CD4-positive, alpha-beta T cell treated with Interleukin-12 subunit alpha and Interleukin-12 subunit beta, for 1 hour (primary cell): ENCODE measurements at regions not wholly inside any gene's neighbourhood (a gene's known extent, or its start where the extent isn't known, plus 50 kb on each side); places are given as distances from the start of the nearest gene placed in this dataset.
A peak's percentile ranks its signal among the peaks of the same experiment; 100 is the strongest.
"Not testable (repeated sequence)": the region's sequence is repeated elsewhere in the genome, so short reads cannot be mapped to it uniquely, and the experiment has no call there.

Experiments
- DNase-seq: peaks from one replicate; pipeline ENCODE4 v3.0.0-alpha.2; 2020

GRCh38 chr1:234915924-234916675 is 212.5 kb downstream of the TOMM20 start:
- DNase-seq = no peak

DNA sequence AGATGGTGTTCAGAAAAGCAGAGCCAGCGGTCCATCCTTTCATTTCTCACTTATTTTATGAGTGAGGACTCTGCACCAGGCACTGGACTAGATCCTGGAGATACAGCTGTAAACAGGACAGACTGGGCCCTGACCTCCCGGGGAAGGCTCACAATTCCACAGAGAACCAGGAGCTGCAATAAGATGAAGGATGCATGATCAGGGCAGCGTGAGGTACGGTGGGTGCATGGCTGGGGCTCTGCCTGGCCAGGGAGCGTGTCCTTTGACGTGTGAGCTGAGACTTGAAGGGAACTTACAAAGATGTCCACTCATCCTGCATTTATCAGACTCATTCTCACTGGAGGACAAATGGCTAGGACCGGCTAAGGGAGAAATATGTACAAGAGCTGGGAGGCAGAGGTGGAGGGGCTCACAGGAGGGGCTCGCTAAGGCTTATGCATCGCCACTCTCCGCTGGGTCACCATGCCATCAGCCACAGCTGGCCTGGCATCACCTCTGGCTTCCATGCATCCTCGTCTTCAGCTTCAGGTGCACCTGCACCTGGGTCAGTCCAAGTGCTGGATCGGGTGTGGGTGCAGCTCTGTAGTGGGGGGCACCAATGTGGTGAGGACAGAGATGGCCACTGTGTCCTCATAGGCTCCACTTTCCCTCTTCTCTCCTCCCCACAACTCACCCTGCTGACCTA is 213.9 kb downstream of the TOMM20 start:
- DNase-seq = no peak

DNA sequence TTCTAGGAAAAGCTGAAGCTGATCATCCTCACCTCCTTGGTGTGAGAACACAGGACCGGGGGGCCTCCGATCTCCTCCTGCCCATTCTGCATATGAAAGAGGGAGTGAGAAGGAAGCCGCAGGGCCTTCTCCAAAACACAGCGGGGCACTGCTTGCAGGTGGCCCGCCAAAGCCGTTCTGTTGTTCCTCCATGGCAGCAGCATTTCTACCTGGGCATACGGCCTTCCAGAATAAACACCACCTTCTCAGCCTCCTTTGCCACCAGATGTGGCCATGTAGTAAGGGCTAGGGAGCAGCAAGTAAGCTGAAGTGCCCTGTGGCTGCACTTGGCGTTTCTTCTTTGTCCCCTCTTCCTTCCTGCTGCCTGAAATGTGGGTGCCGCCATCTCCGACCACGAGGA is 214.9 kb downstream of the TOMM20 start:
- DNase-seq = no peak

DNA sequence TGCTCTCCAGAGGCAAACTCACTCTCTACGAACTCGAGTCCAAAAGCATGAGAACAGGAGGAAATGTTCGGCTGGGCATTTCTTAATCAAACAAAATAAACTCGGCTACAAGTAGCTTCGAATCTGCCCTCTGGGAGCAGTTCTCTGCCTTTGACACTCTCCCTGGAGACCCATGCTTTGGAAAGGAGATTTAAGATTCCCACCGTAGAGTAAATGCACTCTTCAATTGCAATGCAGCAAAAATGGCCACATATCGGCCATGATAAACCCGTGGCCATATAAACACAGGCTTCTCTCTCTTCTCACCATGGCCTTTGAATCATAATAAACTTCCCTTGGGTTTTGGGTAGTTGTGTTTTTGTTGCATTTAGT is 215.4 kb downstream of the TOMM20 start:
- DNase-seq = no peak

DNA sequence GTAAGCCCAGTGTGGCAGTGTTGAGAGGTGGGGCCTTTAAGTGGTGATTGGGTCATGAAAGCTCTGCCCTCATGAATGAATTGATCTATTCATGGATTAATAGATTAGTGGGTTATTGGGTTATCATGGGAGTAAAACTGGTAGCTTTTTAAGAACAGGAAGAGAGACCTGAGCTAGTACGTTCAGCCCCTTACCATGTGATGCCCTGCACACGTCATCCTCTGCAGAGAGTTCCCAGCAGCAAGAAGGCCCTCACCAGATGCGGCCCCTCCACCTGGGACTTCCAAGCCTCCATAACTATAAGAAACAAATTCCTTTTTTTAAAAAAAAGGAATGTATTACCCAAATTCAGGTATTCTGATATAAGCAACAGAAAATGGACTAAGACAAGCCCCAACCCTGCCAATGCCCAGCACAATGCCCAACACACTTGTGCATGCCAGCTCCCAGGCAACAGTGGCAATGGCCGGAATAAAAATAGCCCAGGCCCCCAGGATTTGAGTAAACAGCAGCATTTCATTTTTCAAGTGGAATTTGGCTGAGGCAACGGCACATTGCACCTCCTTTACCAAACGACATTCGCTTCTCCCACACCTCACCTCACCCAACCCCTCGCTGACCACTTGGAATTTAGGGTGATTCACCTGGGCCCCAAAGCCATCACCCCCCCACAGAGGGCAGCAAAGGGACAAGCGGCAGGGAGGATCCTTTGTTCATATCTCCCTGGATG is 215.9 kb downstream of the TOMM20 start:
- DNase-seq = peak; percentile 8

DNA sequence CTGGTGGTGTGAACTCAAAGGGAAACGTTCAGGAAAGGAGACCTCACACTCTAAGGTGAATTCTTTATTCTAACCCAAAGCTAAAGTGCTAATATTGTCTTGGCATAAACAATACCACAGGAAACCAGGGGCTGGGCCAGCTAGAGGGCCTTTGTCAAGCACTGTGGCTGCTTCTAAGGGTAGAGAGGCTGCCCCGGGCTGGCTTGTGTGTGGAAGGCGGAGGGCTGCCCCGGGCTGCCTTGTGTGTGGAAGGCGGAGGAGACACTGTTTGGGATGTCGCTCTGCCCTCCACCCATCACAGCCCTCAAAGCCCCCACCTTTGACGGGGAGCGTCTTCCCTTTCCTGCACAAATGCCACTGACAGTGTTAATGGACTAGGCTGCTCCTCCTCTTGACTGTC is 216.8 kb downstream of the TOMM20 start:
- peak; percentile 60 for DNase-seq

GRCh38 chr1:234911136-234911535 is 217.5 kb downstream of the TOMM20 start:
- not testable (repeated sequence) for DNase-seq

GRCh38 chr1:234909851-234910250 is 218.8 kb downstream of the TOMM20 start:
- DNase-seq = no peak

- DNase-seq = no peak
These were observed 219.3 kb downstream of the TOMM20 start for GRCh38 chr1:234909307-234909810.

DNA sequence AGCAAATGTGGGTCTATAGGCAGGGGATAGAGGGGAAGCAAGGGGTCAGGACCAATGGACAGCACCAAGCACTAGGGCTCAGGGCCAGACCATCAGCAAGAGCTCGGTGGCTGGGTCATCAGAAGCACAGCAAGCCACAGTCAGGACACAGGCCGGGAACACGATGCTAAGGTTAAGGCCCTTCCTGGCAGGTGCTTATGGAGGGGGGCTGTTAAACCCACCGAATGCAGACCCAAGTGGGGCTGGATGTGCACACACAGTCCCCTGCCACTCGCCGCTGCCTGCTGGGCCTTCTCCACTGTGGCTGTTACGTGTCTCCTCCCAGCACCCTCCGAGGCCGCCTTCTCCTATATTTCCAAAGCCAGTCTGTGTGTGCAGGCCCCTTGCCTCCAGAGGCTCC is 220.1 kb downstream of the TOMM20 start:
- DNase-seq = no peak

DNA sequence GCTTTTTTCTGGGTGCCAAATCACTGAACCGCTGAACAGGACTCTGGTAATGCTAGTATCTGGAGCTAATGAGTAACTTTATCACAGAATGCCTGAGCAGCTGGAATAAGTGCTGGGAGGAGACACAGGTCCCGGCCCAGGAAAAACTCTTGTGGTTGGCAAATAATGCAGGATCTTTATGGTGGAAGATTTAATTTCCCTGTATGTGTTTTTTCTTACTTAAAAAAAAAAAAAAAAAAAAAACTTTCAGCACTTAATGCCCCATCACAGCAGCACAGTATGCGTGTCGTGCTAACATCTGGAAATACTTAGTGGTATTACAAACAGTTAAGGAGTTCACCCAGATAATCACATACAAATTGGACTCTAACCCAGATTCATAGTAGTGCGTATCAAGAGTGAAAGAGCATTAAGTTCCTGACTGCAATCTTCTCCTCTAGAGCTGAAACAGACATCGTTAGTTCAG is 220.7 kb downstream of the TOMM20 start:
- no peak for DNase-seq

DNA sequence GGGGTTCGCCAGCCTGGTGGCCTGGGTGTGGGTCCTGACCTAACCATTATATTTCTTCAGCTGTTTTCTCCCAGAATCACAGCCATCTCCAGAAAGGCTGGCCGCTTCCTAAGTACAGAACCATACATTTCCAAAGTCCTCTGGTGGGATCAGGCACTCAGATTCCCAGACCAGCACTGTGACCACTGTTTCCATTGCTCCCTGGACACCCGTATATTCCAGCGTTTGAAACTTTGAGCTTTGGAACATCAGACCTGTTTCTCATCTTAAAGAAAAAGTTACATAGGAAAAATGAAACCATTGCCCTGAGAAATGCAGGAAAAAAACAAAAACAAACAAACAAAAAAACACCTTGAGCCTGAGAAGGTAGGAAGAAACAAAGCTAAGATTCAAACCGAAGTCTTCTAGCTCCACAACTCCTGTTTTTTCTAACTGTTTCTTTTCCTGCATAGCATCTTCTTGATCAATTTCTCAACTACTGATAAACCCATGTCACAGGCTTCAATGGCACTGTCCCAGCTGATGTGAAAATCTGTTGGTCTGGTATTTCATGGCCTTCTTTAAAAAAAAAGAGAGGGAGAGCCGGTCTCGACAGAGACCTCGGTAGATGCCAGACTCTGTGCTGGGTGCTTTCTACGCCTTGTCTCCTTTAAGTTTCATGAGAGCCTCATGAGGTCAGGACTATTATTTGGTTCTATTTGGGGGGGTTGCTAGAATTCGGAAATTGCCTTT is 221.3 kb downstream of the TOMM20 start:
- DNase-seq = no peak

- DNase-seq = no peak
These were observed 222.0 kb downstream of the TOMM20 start for GRCh38 chr1:234906654-234907053.

- DNase-seq = no peak
These were observed 225.7 kb downstream of the TOMM20 start for GRCh38 chr1:234902774-234903547.

DNA sequence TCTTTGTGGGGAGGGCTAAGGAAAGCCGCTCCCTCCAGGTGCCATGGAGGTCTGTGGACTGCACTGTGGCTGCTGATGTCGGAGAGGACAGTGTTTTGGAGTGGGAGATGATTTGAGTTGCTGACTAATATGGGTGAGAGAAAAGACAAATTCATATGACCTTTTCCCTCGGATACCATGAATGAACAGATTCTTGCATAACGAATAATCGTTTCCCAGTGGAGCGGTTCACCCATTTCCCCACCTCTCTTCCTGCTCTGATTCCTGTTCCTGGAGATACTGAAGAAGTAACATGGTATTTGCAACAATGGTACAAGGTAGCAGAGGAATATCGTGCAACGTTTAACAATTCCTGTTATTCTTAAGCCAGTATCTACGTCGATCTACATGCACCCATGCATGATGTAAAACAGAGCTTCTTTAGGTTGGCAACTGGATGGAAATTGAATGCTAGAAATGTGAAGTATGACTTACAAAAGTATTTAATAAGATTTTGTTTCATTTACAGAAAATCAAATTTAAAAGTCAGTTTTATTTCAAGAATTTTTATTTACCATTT is 227.1 kb downstream of the TOMM20 start:
- no peak for DNase-seq

GRCh38 chr1:234900595-234900994 is 228.0 kb downstream of the TOMM20 start:
- DNase-seq = no peak

DNA sequence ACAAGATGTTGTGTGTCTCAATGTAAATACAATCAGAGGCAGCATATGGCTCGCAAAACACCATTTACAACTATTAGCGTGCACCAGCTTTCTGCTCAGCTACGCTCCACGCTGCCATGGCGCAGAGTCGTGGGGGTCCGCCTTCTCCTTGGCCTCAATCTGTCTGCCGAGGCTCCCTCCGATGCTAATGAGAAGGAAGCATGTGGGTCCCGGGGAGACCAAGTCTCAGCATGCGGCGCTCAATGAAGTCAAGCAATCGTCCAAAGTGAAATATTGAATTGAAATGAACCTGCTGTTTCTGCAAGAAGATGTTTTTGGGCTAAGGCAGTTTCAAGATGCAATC is 228.9 kb downstream of the TOMM20 start:
- no peak for DNase-seq

- no peak for DNase-seq
These were observed 229.5 kb downstream of the TOMM20 start for GRCh38 chr1:234899041-234899729.

DNA sequence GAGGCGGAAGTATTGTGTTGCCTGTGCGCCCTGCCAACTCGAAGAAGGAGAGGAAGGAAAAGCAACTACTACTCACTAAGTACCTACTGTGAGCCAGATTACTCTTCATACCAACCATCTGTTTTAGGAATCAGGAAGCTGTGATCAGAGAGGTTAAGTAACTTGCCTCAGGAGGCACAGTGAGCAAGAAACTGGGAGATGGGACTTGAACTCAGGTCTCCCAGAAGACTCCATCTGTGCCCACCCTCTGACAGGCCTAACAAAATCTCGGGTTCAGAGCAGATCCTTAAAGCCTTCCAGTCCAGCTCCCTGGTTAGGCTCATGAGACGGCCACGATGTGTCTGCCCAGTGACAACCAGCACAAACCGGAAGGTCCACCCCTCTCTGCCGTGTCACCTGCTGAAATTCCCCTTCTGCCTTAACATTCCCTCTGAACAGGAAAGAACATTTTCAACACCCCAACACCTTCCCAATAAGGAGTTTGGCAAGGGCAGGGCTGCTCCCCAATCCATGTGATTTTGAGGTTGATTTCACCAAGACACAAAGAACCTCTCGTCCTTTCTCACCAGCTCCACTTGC is 230.1 kb downstream of the TOMM20 start:
- DNase-seq = no peak

DNA sequence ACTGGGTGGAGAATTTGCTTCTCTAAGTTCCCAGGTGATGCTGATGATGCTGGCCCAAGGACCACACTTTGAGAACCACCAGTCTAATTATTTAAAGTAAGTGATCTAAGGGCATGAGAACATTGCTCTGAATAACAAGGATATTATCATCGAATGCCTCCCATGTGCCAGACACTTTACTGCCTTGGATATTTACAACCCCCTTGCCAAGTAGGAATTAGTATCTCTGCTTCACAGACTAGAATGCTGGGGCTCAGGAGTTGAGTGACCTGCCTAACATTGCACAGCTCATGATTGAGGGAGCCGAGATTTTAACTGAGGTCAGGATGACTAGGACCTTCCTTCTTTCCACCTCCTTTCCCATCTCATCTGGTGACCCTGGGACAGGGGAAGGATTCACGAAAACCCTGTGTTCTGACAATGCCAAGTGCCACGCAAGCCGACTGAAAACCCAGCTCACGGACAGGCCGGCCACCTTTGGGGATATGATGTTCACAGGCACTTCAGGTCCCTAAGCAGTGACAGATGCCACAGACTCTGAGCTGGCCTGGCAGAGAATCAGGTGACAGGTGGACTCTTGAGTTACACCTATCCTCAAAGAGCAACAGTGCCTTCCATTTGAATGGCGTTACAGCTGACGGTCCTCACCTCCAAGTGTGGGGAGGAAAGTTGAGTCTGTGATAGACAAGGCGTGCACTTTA is 230.7 kb downstream of the TOMM20 start:
- no peak for DNase-seq
